ENCODE measurements at regions not wholly inside any gene's neighbourhood (a gene's known extent, or its start where the extent isn't known, plus 50 kb on each side); places are given as distances from the start of the nearest gene placed in this dataset.

GRCh38 chr5:166529200-166529599, 1762.2 kb upstream of the WWC1 start:
- TF ChIP-seq EZH2 (IDR thresholded peaks at IDR 0.05; ENCODE audit: insufficient read depth, poor library complexity, severe bottlenecking) = no peak
- no peak for TF ChIP-seq EZH2phosphoT487 (IDR thresholded peaks at IDR 0.05; ENCODE audit: insufficient read depth, low read depth)
